GM21717 (cell line): ENCODE measurements at regions not wholly inside any gene's neighbourhood (a gene's known extent, or its start where the extent isn't known, plus 50 kb on each side); places are given as distances from the start of the nearest gene placed in this dataset.
"Not testable (repeated sequence)": the region's sequence is repeated elsewhere in the genome, so short reads cannot be mapped to it uniquely, and the experiment has no call there.

Experiments used
- ATAC-seq: cut with Tn5 transposase; IDR thresholded peaks from one replicate; pipeline ENCODE4 v1.9.1; 2021; ENCODE audit warnings: mild to moderate bottlenecking, moderate library complexity; ENCODE audit not compliant: unreplicated experiment

DNA sequence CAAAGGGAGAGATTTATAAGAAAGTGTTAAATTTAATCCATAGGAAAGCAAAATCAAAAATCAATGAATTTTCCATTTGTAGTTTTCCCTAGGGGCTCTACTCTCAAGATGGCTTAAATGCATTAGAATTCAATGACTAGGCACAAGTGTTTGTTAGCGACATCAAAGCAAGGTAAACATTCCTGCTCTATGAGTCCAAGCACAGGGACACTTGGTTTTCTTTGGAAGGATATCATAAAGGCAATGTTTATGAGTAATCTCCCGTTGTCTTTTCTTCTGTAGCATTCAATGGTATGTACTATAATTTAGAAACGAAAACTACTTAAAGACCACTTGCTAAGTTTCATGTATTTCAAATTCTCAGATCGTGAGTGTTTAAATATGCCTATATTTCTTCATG lies 54.8 kb upstream of the ZNF717 start:
- ATAC-seq = not testable (repeated sequence)

DNA sequence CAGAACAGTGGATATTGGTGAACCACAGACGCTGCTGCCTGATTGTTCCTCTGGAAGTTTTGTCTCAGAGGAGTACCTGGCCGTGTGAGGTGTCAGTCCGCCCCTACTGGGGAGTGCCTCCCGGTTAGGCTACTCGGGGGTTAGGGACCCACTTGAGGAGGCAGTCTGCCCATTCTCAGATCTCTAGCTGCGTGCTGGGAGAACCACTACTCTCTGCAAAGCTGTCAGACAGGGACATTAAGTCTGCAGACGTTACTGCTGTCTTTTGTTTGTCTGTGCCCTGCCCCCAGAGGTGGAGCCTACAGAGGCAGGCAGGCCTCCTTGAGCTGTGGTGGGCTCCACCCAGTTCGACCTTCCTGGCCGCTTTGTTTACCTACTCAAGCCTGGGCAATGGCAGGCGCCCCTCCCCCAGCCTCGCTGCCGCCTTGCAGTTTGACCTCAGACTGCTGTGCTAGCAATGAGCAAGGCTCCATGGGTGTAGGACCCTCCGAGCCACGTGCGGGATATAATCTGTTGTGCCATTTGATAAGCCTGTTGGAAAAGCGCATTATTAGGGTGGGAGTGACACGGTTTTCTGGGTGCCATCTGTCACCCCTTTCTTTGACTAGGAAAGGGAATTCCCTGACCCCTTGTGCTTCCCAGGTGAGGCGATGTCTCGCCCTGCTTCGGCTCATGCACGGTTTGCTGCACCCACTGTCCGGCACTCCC lies 65.1 kb upstream of the ZNF717 start:
- ATAC-seq = not testable (repeated sequence)

DNA sequence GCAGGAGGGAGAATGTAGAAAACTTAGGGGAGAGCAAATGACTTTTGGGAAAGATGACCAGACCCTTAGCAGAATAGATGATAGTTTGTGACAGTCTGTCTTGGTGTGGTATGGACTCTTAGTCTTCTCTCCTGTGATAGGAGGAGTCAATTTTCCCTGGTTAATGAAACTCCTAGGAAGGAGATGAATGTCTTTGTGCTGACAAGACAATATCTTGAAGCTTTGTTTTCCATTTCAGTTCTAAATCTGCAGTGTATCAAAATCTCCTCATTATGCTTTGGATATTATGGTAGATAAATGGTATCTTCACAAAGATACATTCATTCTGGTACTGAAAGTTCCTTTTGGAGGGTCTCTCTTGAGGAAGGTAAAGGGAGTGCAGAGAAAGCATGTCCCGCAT lies 77.8 kb upstream of the ZNF717 start:
- no peak for ATAC-seq

DNA sequence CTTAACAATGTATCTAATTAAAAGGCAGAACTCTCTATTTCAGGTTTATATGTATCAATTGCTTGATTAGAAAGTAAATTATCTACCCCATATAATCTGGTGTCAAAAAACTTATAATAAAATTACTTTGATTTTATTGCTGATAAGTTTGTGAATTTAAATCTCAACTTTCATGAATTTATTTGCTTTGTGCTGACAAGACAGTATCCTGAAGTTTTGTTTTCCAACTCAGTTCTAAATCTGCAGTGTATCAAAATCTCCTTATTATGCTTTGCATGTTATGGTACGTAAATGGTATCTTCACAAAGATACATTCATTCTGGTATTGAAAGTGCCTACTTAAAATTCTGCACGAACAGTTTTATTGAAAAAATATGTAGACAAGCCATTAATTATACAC lies 78.5 kb upstream of the ZNF717 start:
- no peak for ATAC-seq

DNA sequence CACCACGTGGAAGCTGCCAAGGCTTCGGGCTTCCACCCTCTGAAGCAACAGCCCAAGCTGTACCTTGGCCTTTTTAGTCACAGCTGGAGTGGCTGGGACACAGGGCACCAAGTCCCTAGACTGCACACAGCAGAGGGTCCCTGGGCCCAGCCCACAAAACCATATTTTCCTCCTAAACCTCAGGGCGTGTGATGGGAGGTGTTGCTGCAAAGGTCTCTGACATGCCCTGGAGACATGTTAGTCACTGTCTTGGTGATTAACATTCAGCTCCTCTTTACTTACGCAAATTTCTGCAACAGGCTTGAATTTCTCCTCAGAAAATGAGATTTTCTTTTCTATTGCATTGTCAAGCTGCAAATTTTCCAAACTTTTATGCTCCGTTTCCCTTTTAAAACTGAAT lies 98.4 kb upstream of the ZNF717 start:
- not testable (repeated sequence) for ATAC-seq

- no peak for ATAC-seq
These were observed 101.7 kb upstream of the ZNF717 start for GRCh38 chr3:75886971-75887526.

- no peak for ATAC-seq
These were observed 108.9 kb upstream of the ZNF717 start for GRCh38 chr3:75894234-75894633.

GRCh38 chr3:75896265-75896664 lies 110.9 kb upstream of the ZNF717 start:
- no peak for ATAC-seq

DNA sequence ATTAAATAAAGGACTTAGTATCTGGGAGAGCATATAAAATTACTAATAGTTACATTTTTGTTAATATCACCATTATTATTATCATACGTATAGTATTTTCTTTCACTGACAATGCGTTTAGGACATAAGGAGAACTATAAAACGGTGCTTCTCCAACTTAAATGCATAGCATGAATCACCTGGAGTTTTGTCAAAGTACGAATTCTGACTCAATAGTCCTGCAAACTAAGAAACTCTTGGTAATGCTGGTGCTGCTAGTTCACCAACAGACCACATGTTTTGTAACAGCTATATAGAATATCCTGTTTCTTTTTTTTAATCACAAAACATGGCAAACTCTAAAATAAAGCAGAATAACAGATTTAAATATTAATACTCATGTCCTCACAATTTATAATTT lies 116.1 kb upstream of the ZNF717 start:
- ATAC-seq = not testable (repeated sequence)

GRCh38 chr3:75906555-75907112 lies 121.3 kb upstream of the ZNF717 start:
- ATAC-seq = no peak

GRCh38 chr3:75913800-75914350 lies 128.5 kb upstream of the ZNF717 start:
- no peak for ATAC-seq

DNA sequence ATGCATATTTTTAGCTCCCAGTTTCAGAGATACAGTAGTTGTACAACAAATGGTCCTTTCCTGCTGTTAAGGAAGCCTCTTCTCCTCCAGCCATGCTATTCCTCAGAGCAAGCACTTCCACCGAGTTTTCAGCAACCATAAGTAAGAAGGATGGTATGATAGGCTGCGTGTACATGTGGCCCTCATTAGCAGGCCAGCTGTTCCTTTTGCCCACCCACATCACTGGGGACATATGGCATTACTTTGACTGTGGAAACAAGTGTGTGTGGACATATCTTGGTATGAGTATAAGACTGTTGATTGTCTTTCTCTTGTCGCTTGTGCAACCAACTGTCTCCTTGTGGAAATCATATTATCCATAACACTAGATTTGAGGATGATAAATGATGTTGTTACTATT lies 129.4 kb upstream of the ZNF717 start:
- not testable (repeated sequence) for ATAC-seq

DNA sequence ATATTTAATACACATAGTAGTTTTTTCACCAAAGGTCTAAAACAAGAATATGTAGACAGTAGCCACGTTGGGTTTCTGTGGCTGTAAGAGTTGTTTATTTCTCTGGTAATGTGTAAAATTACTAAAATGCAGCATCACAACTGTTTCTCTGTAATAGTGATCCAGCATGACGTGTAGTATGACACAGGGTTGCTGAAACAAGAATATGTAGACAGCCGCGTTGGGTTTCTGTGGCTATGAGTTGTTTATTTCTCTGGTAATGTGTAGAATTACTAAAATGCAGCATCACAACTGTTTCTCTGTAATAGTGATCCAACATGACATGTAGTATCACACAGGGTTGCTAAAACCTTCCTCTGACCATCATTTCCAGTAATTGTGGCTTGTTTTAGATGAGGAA lies 153.6 kb upstream of the ZNF717 start:
- ATAC-seq = no peak

GRCh38 chr3:75951941-75952340 lies 166.6 kb upstream of the ZNF717 start:
- no peak for ATAC-seq

GRCh38 chr3:75960031-75960430 lies 174.7 kb upstream of the ZNF717 start:
- ATAC-seq = not testable (repeated sequence)

GRCh38 chr3:75962054-75962453 lies 176.7 kb upstream of the ZNF717 start:
- ATAC-seq = not testable (repeated sequence)

DNA sequence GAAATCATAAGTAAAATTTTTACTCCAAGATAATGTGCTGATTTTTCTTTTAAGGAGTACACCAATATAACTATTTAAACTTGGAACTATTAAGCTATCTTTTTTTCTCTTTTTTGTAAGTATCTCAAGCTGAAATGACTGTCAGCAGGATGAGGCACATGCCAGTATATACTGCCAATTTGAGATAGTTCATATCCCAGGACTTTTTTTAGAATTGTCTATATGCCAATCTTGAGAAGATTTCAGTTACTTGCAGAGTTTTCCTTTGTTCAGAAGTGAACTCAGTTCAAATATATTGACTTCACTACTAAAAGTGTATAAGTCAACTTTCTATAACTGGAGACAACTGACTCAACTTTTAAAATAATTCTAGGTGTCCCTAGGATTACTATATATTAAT lies 181.7 kb upstream of the ZNF717 start:
- no peak for ATAC-seq

DNA sequence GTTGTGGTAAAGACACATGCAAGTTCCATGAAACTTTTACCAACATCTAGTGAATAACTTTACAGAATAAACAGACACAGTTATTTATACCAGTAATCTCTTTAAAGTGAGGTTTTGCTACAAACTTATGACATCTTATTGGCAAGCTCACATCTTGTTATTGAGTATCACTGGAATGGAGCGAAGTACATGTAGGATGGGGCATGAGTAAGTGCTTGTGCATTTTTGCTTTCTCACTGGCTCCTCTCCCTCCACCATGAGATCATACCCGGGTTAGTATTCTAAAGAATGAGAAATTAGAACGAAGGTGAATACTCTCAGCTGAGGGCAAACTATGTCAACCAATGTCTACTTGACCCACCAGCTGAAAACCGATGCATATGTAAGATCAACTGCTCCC lies 193.3 kb upstream of the ZNF717 start:
- ATAC-seq = no peak

- ATAC-seq = no peak
These were observed 196.1 kb upstream of the ZNF717 start for GRCh38 chr3:75981401-75981800.

DNA sequence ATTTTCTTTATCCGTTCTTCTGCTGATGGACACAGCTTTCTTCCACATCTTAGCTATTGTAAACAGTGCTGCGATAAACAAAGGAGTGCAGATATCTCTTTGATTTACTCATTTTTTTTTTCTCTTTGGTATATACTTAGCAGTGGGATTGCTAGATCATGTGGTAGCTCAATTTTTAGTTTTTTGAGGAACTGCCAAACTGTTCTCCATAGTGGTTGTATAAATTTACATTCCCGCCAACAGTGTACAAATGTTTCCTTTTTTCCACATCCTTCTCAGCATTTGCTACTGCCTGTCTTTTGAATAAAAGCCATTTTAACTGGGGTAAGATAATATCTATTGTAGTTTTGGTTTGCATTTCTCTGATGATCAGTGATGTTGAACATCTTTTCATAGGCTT lies 196.8 kb upstream of the ZNF717 start:
- no peak for ATAC-seq

GRCh38 chr3:75983111-75983510 lies 197.8 kb upstream of the ZNF717 start:
- ATAC-seq = no peak

GRCh38 chr3:75983609-75984290 lies 198.4 kb upstream of the ZNF717 start:
- ATAC-seq = no peak
